MM.1S (cell line): ENCODE measurements at regions not wholly inside any gene's neighbourhood (a gene's known extent, or its start where the extent isn't known, plus 50 kb on each side); places are given as distances from the start of the nearest gene placed in this dataset.

ENCODE experiments used
- DNase-seq: peaks from one replicate; pipeline ENCODE4 v3.0.0-alpha.2; 2015
- H2AFZ ChIP-seq: fragments of 300-600 bp; sonication (generic); 2 replicates; pipeline ENCODE4 v1.6.0; 2016; ENCODE audit warnings: antibody characterized with exemption, low read length
- H3F3A ChIP-seq: fragments of 300-600 bp; sonication (generic); 2 replicates; pipeline ENCODE4 v1.6.1; 2016; ENCODE audit warnings: mild to moderate bottlenecking, antibody characterized with exemption, low read length, moderate library complexity, mixed read lengths; ENCODE audit not compliant: insufficient read depth
- H3K27ac ChIP-seq: fragments of 300-600 bp; sonication (generic); 2 replicates; pipeline ENCODE4 v1.5.1; 2016; ENCODE audit warnings: mild to moderate bottlenecking, low read length
- H3K27me3 ChIP-seq: fragments of 300-600 bp; sonication (generic); replicated peaks from 2 replicates; pipeline ENCODE4 v1.6.0; 2016; ENCODE audit warnings: low read length; ENCODE audit not compliant: insufficient read depth
- H3K36me3 ChIP-seq: fragments of 300-600 bp; sonication (generic); replicated peaks from 2 replicates; pipeline ENCODE4 v1.6.1; 2016; ENCODE audit warnings: mild to moderate bottlenecking, low read length, mixed read lengths; ENCODE audit not compliant: insufficient read depth
- H3K4me1 ChIP-seq: fragments of 300-600 bp; sonication (generic); 2 replicates; pipeline ENCODE4 v1.6.1; 2016; ENCODE audit warnings: low read length, mixed read lengths
- H3K4me2 ChIP-seq: fragments of 300-600 bp; sonication (generic); 2 replicates; pipeline ENCODE4 v1.6.0; 2016; ENCODE audit warnings: low read depth, low read length
- H3K4me3 ChIP-seq: fragments of 300-600 bp; sonication (generic); 2 replicates; pipeline ENCODE4 v1.5.1; 2016; ENCODE audit warnings: low read length, mixed read lengths
- H3K79me2 ChIP-seq: fragments of 300-600 bp; sonication (generic); 2 replicates; pipeline ENCODE4 v1.6.1; 2016; ENCODE audit warnings: mixed run types, low read length, mixed read lengths
- H3K9ac ChIP-seq: fragments of 300-600 bp; sonication (generic); 2 replicates; pipeline ENCODE4 v1.6.1; 2016; ENCODE audit warnings: low read length, mixed read lengths
- H3K9me2 ChIP-seq: fragments of 300-600 bp; sonication (generic); replicated peaks from 2 replicates; pipeline ENCODE4 v1.6.1; 2016; ENCODE audit warnings: mild to moderate bottlenecking, low read length, mixed read lengths; ENCODE audit not compliant: insufficient read depth
- H3K9me3 ChIP-seq: fragments of 300-600 bp; sonication (generic); replicated peaks from 2 replicates; pipeline ENCODE4 v1.6.1; 2016; ENCODE audit warnings: mild to moderate bottlenecking, low read length, mixed read lengths; ENCODE audit not compliant: insufficient read depth
- H4K20me1 ChIP-seq: fragments of 300-600 bp; sonication (generic); 2 replicates; pipeline ENCODE4 v1.6.1; 2016; ENCODE audit warnings: mild to moderate bottlenecking, low read length, moderate library complexity, mixed read lengths; ENCODE audit not compliant: insufficient read depth
- CTCF ChIP-seq: fragments of 300-600 bp; sonication (generic); IDR thresholded peaks from 2 replicates; pipeline ENCODE4 v1.5.1; 2016; ENCODE audit warnings: antibody characterized with exemption, low read length, mixed read lengths
- EZH2 ChIP-seq: fragments of 300-600 bp; sonication (generic); optimal IDR thresholded peaks from 2 replicates; pipeline ENCODE3; 2017; ENCODE audit warnings: low read depth, mild to moderate bottlenecking, antibody characterized with exemption, low read length, mixed read lengths
- EZH2phosphoT487 ChIP-seq: fragments of 300-600 bp; sonication (generic); IDR thresholded peaks from 2 replicates; pipeline ENCODE4 v1.6.1; 2018; ENCODE audit warnings: antibody characterized with exemption, low read length

GRCh38 chr3:39671116-39671515, 138.3 kb upstream of the MYRIP start:
- H3K4me3 ChIP-seq = no peak overlapping the region
- H3K4me1 ChIP-seq = no peaks in the 10 kb centered on the region
- H3K4me2 ChIP-seq = no peak overlapping the region
- no peak overlapping the region for H3K27ac ChIP-seq
- H2AFZ ChIP-seq = no peak overlapping the region
- H3K27me3 ChIP-seq = no peaks in the 10 kb centered on the region
- H4K20me1 ChIP-seq = no peaks in the 10 kb centered on the region
- TF ChIP-seq EZH2 (no peak), CTCF (no peak), EZH2phosphoT487 (no peak)
- no peak overlapping the region for H3K9ac ChIP-seq
- H3K79me2 ChIP-seq = no peaks in the 10 kb centered on the region
- H3K9me3 ChIP-seq = no peaks in the 10 kb centered on the region
- H3F3A ChIP-seq = no peaks in the 10 kb centered on the region
- no peaks in the 10 kb centered on the region for H3K9me2 ChIP-seq
- no peak for DNase-seq
- H3K36me3 ChIP-seq = no peaks in the 10 kb centered on the region

- H3K79me2 ChIP-seq = no peaks in the 10 kb centered on the region
- no peaks in the 10 kb centered on the region for H4K20me1 ChIP-seq
- H3K9ac ChIP-seq = no peak overlapping the region
- H3K4me1 ChIP-seq = no peaks in the 10 kb centered on the region
- TF ChIP-seq EZH2phosphoT487 (no peak), EZH2 (no peak), CTCF (no peak)
- no peaks in the 10 kb centered on the region for H3K9me2 ChIP-seq
- no peak overlapping the region for H2AFZ ChIP-seq
- no peak for DNase-seq
- no peaks in the 10 kb centered on the region for H3F3A ChIP-seq
- no peaks in the 10 kb centered on the region for H3K9me3 ChIP-seq
- no peak overlapping the region for H3K4me3 ChIP-seq
- no peak overlapping the region for H3K27ac ChIP-seq
- H3K27me3 ChIP-seq = no peaks in the 10 kb centered on the region
- no peak overlapping the region for H3K4me2 ChIP-seq
- H3K36me3 ChIP-seq = no peaks in the 10 kb centered on the region
These were observed 137.8 kb upstream of the MYRIP start for GRCh38 chr3:39671600-39671999.

- Histone ChIP-seq H3K36me3 (no peaks in the 10 kb centered on the region), H3K4me2 (no peak overlapping the region), H3K9me3 (no peaks in the 10 kb centered on the region), H3K27ac (no peak overlapping the region), H2AFZ (no peak overlapping the region), H3K79me2 (no peaks in the 10 kb centered on the region), H4K20me1 (no peaks in the 10 kb centered on the region), H3K27me3 (no peaks in the 10 kb centered on the region), H3K9ac (no peak overlapping the region), H3K4me3 (no peak overlapping the region), H3F3A (no peaks in the 10 kb centered on the region), H3K4me1 (no peaks in the 10 kb centered on the region), H3K9me2 (no peaks in the 10 kb centered on the region)
- DNase-seq = no peak
- TF ChIP-seq CTCF (no peak), EZH2 (no peak), EZH2phosphoT487 (no peak)
These were observed 104.0 kb upstream of the MYRIP start for GRCh38 chr3:39705351-39705900.
